HepG2 (cell line): ENCODE measurements at regions not wholly inside any gene's neighbourhood (a gene's known extent, or its start where the extent isn't known, plus 50 kb on each side); places are given as distances from the start of the nearest gene placed in this dataset.
"Not testable (repeated sequence)": the region's sequence is repeated elsewhere in the genome, so short reads cannot be mapped to it uniquely, and the experiment has no call there.

ENCODE experiments used
- ATAC-seq: fragments of 200-7000 bp; cut with Tn5 transposase; 3 replicates; pipeline ENCODE4 v1.9.1; 2020; ENCODE audit warnings: mild to moderate bottlenecking, moderate library complexity
- BruUV-seq: library from RNA; stranded (reverse); fragments of 400-500 nt; replicated peaks from 2 replicates; lab custom pipeline; 2021; lab: Mats Ljungman, UMichigan
- CTCF ChIA-PET: fragments of 300-600 bp; formaldehyde crosslinking; extraction: SDS; loops from one replicate; lab custom pipeline; 2021; ENCODE audit warnings: low total read pairs, inconsistent platforms, low intra/inter-chr PET ratio; lab: Yijun Ruan, JAX
- POLR2A ChIA-PET: fragments of 350-600 bp; sonication (Branson Sonifier 250); formaldehyde crosslinking; loops from one replicate; lab custom pipeline; 2020; ENCODE audit warnings: antibody characterized with exemption, inconsistent platforms; lab: Yijun Ruan, JAX
- DNase-seq: peaks from one replicate; pipeline ENCODE4 v3.0.0-alpha.2; 2015; ENCODE audit warnings: low spot score
- FAIRE-seq: peaks from 3 replicates; lab custom pipeline; 2011; peaks lifted over from hg19 to GRCh38; lab: Jason Lieb, UNC
- H2AFZ ChIP-seq: one replicate; pipeline ENCODE4 v1.6.1; 2011; ENCODE audit warnings: low read length, inconsistent platforms
- H3K27ac ChIP-seq: fragments of 300-600 bp; 3 replicates; pipeline ENCODE4 v1.8.0; 2011; ENCODE audit warnings: mixed run types, mild to moderate bottlenecking, mixed read lengths, low read length, inconsistent platforms; ENCODE audit not compliant: insufficient read depth; ENCODE audit errors: extremely low read length
- H3K27me3 ChIP-seq, 2 experiments: fragments of 200-600 bp in 1 of 2; 2 replicates in 1 of 2; 3 replicates in 1 of 2; pipeline versions ENCODE4 v1.6.0 to v1.8.0; 2011; ENCODE audit warnings: low read length in 2 of 2, mild to moderate bottlenecking in 2 of 2, moderate library complexity in 2 of 2, inconsistent platforms in 1 of 2; ENCODE audit not compliant: insufficient read depth in 2 of 2, control insufficient read depth in 1 of 2
- H3K36me3 ChIP-seq, 2 experiments: fragments of 200-600 bp in 1 of 2; replicated peaks in 1 of 2; 2 replicates in 1 of 2; 3 replicates in 1 of 2; pipeline versions ENCODE4 v1.5.1 to v1.8.0; 2011; ENCODE audit warnings: low read length in 2 of 2, inconsistent platforms in 1 of 2; ENCODE audit not compliant: insufficient read depth in 2 of 2, control insufficient read depth in 1 of 2
- H3K4me1 ChIP-seq: 2 replicates; pipeline ENCODE4 v1.5.1; 2012; ENCODE audit warnings: low read length, inconsistent platforms; ENCODE audit not compliant: insufficient read depth
- H3K4me2 ChIP-seq: 2 replicates; pipeline ENCODE4 v1.6.0; 2011; ENCODE audit warnings: low read depth, low read length, inconsistent platforms
- H3K4me3 ChIP-seq, 3 experiments: fragments of 200-600 bp in 1 of 3; sonication (generic), shearing (Covaris generic) in 1 of 3; replicated peaks in 1 of 3; 2 replicates each; pipeline ENCODE4 v1.5.1; 2011 to 2016; ENCODE audit warnings: low read length in 3 of 3, inconsistent platforms in 2 of 3, low read depth in 2 of 3, mild to moderate bottlenecking in 2 of 3, control low read depth in 1 of 3, mixed read lengths in 1 of 3; ENCODE audit not compliant: insufficient read depth in 1 of 3
- H3K79me2 ChIP-seq: one replicate; pipeline ENCODE4 v1.6.1; 2011; ENCODE audit warnings: low read length, inconsistent platforms; ENCODE audit not compliant: insufficient read depth
- H3K9ac ChIP-seq: 2 replicates; pipeline ENCODE4 v1.6.0; 2011; ENCODE audit warnings: mild to moderate bottlenecking, low read depth, low read length, inconsistent platforms; ENCODE audit not compliant: insufficient read depth
- H3K9me3 ChIP-seq: 2 replicates; pipeline ENCODE4 v1.5.1; 2012; ENCODE audit warnings: mild to moderate bottlenecking, low read length
- H4K20me1 ChIP-seq: 2 replicates; pipeline ENCODE4 v1.6.0; 2011; ENCODE audit warnings: inconsistent platforms, mild to moderate bottlenecking, low read length, moderate library complexity; ENCODE audit not compliant: insufficient read depth
- FOXO1 ChIP-seq: sonication (generic); formaldehyde crosslinking; IDR thresholded peaks from 2 replicates; pipeline ENCODE4 v1.4.0; 2020; ENCODE audit warnings: missing genetic modification reagents
- ZFAT ChIP-seq: sonication (generic); formaldehyde crosslinking; conservative IDR thresholded peaks from 2 replicates; pipeline ENCODE4 v1.8.1; 2023; ENCODE audit warnings: missing genetic modification reagents, inconsistent platforms
- ZNF782 ChIP-seq: sonication (generic); formaldehyde crosslinking; IDR thresholded peaks from 2 replicates; pipeline ENCODE4 v1.4.0; 2020; ENCODE audit warnings: missing genetic modification reagents, mild to moderate bottlenecking, borderline replicate concordance
- WGBS: methylation state at CpG from one replicate; pipeline ENCODE4 v1.1.6; 2017; ENCODE audit warnings: low lambda C conversion rate; 5-methylcytosine and 5-hydroxymethylcytosine counted together
- in situ Hi-C: cut with HindIII; loops from 2 replicates; pipeline ENCODE4 v1.10.0; 2017; ENCODE audit warnings: low pct_unique_long_range_greater_than_20kb; ENCODE audit not compliant: extremely low pct_ligation_motif_present
- intact Hi-C: fragments of 100-400 bp; cut with micrococcal nuclease; formaldehyde crosslinking; loops from one replicate; pipeline ENCODE4 v1.10.0; 2022; ENCODE audit not compliant: unreplicated experiment
- TF ChIP-seq, protein P1 (sequence below): sonication (generic); formaldehyde crosslinking; conservative IDR thresholded peaks from 2 replicates; pipeline ENCODE4 v1.8.1; 2023; ENCODE audit warnings: missing genetic modification reagents
- TF ChIP-seq, protein P2 (sequence below): conservative IDR thresholded peaks from 2 replicates; pipeline ENCODE4 v1.6.1; 2018; ENCODE audit warnings: missing genetic modification reagents

DNA sequence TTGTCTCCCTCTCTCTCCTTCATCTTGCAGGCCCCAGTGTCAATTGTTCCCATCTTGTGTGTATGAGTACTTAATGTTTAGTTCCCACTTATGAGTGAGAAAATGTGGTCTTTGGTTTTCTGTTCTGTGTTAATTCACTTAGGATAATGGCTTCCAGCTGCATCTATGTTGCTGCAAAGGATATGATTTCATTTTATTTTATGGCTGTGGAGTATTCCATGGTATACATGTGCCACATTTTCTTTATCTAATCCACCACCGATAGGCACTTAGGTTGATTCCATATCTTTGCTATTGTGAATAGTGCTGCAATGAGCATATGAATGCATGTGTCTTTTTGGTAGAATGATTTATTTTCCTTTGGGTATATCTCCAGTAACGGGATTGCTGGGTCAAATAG, 219.4 kb upstream of the PTGFR start:
- WGBS = 20% methylated on average over 2 of the region's 2 CpGs
- in situ Hi-C loops, intact Hi-C loops: not testable (repeated sequence)

DNA sequence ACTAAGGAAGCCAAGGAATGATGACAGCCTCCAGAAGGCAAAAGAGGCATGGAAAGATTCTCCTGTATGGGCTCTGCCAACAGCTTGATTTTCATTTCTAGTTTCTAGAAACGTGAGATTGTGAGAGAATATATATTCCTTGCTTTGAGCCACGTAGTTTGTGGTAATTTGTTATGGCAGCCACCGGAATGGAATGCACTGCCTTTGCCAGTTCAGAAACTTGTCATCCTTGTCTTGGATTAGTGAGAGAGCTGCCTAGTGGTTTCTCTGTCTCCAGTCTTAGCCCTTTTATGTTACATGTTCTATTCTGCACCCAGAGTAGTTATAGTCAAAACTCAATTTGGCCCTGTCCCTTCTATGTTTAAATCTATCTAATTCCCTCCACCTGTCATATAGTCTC, 216.0 kb upstream of the PTGFR start:
- DNase-seq (no peak), FAIRE-seq (no peak), ATAC-seq (no peak)
- no peaks in the 10 kb centered on the region for H4K20me1 ChIP-seq
- POLR2A ChIA-PET = no interaction called here
- H3K79me2 ChIP-seq = no peaks in the 10 kb centered on the region
- H3K4me1 ChIP-seq = no peaks in the 10 kb centered on the region
- no peak overlapping the region for H3K9ac ChIP-seq
- H3K36me3 ChIP-seq = no peaks in the 10 kb centered on the region
- no peak overlapping the region for H3K27ac ChIP-seq
- BruUV-seq = no TSS peak
- CTCF ChIA-PET = no interaction called here
- H3K4me2 ChIP-seq = no peak overlapping the region
- intact Hi-C loops = no loop called here
- H3K4me3 ChIP-seq = no peak overlapping the region
- H3K9me3 ChIP-seq = no peaks in the 10 kb centered on the region
- no peak overlapping the region for H2AFZ ChIP-seq
- TF ChIP-seq ZNF782 (CRISPR knock-in tag) (no peak), FOXO1 (no peak), ZFAT (no peak)
- TF ChIP-seq, protein P1, sequence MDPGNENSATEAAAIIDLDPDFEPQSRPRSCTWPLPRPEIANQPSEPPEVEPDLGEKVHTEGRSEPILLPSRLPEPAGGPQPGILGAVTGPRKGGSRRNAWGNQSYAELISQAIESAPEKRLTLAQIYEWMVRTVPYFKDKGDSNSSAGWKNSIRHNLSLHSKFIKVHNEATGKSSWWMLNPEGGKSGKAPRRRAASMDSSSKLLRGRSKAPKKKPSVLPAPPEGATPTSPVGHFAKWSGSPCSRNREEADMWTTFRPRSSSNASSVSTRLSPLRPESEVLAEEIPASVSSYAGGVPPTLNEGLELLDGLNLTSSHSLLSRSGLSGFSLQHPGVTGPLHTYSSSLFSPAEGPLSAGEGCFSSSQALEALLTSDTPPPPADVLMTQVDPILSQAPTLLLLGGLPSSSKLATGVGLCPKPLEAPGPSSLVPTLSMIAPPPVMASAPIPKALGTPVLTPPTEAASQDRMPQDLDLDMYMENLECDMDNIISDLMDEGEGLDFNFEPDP (CRISPR knock-in tag) = no peak
- TF ChIP-seq, protein P2, sequence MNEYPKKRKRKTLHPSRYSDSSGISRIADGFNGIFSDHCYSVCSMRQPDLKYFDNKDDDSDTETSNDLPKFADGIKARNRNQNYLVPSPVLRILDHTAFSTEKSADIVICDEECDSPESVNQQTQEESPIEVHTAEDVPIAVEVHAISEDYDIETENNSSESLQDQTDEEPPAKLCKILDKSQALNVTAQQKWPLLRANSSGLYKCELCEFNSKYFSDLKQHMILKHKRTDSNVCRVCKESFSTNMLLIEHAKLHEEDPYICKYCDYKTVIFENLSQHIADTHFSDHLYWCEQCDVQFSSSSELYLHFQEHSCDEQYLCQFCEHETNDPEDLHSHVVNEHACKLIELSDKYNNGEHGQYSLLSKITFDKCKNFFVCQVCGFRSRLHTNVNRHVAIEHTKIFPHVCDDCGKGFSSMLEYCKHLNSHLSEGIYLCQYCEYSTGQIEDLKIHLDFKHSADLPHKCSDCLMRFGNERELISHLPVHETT (CRISPR knock-in tag) = no peak
- H3K27me3 ChIP-seq = no peaks in the 10 kb centered on the region
- 0% methylated on average over 3 of the region's 3 CpGs for WGBS
- in situ Hi-C loops = no loop called here

More for the DNA sequence above, 219.4 kb upstream of the PTGFR start:
- H4K20me1 ChIP-seq, H3K4me3 ChIP-seq, H3K4me2 ChIP-seq, BruUV-seq, H3K79me2 ChIP-seq, H3K4me1 ChIP-seq, H3K27ac ChIP-seq, H3K9me3 ChIP-seq, H3K27me3 ChIP-seq, DNase-seq, H3K36me3 ChIP-seq, FAIRE-seq, ATAC-seq, H2AFZ ChIP-seq, H3K9ac ChIP-seq, POLR2A ChIA-PET, CTCF ChIA-PET: not testable (repeated sequence)
